ENCODE measurements at regions not wholly inside any gene's neighbourhood (a gene's known extent, or its start where the extent isn't known, plus 50 kb on each side); places are given as distances from the start of the nearest gene placed in this dataset.

- no peak for DNase-seq
These were observed 375.5 kb upstream of the KLHL1 start for GRCh38 chr13:70483599-70484276.

DNA sequence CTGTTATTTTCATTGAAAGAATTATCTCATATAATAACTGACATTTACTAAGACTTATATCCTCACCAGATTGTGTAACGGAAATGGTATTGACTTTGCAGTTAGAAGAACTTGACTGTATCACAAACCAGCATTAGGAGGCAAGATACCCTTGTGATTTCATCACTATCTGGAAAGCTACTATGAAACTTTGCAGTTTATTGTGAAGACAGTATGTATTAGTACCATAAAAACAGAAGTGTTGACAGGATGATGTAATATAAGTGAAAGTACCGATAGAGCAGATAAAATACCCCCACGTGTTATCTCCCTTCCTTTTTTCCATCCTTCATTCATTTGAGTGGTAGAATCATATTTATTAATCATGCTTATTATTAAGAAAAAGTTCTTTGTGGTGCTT lies 365.7 kb upstream of the KLHL1 start:
- DNase-seq = no peak

- DNase-seq = no peak
These were observed 360.8 kb upstream of the KLHL1 start for GRCh38 chr13:70469077-70469476.

DNA sequence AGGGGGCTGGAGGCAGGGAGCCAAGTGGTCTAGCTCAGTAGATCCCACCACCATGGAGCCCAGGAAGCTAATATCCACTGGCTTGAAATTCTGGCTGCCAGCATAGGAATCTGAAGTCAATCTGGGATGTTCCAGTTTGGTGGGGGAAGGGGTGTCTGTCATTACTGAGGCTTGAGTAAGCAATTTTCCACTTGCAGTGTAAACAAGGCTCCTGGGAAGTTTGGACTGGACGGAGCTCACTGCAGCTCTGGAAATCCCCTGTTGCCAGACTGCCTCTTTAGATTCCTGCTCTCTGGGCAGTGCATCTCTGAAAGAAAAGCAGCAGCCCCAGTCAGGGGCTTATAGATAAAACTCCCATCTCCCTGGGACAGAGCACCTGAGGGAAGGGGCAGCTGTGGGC lies 349.2 kb upstream of the KLHL1 start:
- DNase-seq = peak in 1 of 3 experiments; percentile 45

GRCh38 chr13:70448820-70449219 lies 340.6 kb upstream of the KLHL1 start:
- DNase-seq = no peak

DNA sequence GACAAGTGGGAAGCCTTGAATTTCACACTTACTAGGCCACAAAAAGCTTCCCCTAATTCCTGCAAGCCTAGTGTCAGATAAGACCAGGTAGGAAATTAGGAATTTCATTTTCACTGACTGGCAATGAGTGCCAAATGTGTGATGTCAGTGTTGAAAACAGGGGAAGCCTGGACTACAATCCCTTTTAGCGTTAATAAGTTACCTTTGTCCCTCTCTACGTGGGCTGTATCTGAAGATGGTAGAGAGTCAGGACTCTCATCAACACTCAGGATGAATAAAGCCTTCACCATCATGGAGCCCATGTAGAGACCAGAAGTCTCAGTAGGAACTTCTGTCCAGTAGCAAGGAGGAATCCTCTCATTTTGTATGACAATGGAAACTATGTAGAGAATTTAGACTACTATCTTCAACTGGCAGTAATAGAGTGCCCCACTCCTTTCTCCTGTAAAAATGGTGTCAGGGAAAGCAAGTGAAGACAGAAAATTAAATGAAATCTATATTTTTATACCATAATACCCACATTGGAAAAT lies 324.1 kb upstream of the KLHL1 start:
- DNase-seq = no peak

DNA sequence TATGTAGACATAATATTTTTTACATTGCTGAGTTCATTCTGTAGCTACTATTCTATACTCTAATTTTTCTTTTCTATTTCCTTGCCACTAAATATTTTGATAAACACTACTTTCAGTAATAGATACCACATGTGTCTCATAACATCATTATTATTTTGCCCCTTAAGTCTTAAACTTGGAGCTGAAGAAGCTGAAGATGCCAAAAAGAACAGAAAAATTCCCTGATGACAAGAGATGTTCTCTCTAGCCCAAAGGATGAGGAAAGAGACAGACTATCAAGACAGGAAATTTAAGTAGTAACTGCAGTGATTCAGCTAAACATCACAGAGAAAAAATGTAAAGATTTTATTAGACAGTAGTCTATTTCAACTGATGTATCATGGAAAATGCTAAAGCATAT lies 322.0 kb upstream of the KLHL1 start:
- DNase-seq = no peak

GRCh38 chr13:70424928-70425327 lies 316.7 kb upstream of the KLHL1 start:
- DNase-seq = no peak

DNA sequence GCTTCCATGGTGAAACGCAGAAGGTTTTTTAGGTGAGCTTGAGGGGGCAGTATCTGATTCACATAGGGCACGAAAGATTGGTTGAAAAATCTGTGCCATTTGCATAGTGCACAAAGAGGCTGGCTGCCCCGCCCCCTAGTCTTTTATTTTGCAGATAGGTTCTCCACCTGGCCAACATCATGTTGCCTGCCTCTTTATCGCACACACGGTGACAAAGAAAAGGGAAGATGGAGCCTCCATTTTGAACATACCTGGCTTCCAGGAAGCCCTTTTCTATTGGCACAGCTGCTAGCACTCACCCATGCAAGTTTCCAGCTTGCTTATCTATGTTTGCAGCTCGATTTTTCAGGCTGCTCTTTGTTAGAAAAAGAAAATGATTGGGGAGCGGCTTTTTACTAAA lies 316.2 kb upstream of the KLHL1 start:
- DNase-seq = no peak

DNA sequence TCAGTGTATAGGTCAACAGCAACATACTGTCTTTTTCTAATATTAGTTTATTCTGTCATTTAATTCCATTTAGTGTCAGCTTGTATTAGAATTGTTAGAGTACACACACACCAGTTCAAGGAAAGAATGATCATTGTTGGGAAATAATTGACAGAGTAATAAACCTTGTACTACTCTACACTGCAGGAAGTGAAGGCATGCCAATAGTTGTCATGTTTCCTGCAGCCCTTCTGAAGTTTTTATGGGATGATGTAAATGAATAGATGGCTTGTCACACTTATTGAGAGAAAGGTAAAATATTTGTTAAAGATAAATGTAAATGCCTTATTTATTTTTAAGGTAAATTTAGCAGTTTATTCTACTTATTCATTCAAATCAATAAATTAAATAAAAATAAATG lies 306.9 kb upstream of the KLHL1 start:
- no peak for DNase-seq

DNA sequence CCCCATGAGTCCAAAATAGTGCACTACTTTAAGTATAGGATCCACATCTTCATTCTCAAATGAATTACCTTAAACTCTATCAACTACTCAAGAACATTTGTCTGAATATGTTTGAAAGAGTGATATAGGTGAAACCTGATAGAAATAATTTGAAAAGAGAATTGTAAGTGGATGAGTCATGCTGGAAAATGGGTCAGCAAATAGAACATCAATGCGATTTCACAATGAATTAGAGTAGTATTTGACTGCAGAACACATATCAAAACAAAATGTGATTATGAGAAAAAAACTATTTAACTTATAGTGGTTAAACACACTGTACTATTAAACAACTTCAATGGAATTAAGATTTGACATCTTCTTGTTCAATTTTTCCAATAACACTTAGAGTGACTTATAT lies 300.6 kb upstream of the KLHL1 start:
- peak in 1 of 3 experiments; percentile 21 for DNase-seq

DNA sequence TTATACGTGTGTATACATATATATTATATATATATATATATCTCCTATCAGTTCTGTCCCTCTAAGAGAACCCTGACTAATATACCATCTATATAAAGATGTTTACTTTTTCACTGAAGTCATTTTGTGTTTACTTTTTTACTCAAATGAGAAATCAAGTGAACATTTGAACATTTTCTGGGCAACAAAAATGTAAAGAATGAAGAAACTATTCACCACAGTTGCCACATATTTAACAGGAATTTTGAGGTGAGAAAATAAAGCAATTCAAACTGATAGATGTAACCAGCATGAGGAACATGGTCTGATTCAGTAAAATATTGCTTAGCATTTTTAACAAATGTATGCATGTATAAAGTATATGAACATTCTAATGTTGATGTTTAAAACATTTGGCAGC lies 299.2 kb upstream of the KLHL1 start:
- no peak for DNase-seq

DNA sequence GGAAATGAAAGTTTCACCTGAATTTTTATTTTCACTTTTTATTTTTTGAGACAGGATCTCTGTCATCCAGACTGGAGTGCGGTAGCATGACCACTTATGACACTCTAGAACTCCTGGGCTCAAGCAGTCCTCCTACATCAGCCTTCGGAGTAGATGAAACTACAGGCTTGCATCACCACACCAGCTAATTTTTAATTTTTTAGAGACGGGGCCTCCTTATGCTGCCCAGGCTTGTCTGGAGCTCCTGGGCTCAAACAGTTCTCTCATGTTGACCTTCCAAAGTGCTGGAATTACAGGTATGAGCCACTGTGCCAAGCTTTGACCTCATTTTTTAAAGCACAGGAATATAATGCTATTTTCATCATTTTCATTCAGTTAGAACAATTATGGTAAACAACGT lies 297.0 kb upstream of the KLHL1 start:
- DNase-seq = no peak

DNA sequence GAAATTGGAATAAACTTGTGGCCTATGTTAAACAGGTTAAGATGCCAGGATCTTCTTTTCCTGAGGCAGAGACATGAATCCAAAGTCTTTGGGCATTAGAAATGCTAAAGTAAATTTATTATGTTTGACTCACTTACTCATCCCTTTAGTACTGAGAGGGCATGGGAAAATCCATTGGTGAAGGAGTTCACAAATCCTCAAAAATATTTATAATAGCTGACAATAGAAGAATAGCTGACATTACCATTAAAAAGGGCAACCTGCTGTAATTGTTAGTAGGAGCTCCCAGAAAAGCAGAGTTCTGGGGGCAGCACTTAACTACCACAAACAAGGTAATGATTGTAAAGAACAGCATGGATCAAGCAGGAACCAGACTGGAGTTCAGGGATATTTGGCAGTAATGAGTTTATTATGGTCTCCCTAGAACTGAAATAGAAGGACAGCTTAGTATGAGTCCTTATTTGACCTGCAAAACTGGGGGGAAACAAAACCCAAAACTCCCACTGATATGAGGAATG lies 285.8 kb upstream of the KLHL1 start:
- no peak for DNase-seq

DNA sequence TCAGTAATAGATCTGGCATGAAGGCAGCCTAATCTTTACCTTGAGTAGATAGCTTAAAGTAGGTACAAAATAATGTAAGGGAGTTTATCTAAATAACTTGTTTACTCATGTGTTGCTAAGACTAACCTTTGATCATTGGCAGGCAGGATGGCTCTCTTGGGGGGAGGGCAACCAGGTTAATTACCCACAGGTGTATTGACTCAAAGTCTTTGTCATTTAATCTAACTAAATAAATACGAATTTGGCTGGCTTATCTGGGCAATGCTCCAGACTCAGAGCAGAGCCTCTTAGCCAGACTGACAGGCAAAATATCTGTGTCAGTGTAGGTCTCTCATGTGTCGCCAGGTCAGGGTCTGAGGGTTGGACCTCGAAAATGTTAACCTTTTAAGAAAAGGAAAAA lies 283.4 kb upstream of the KLHL1 start:
- DNase-seq = peak in 2 of 3 experiments; percentile 78 to 94

- DNase-seq = no peak
These were observed 282.7 kb upstream of the KLHL1 start for GRCh38 chr13:70390968-70391367.

GRCh38 chr13:70390064-70390463 lies 281.8 kb upstream of the KLHL1 start:
- DNase-seq = no peak

- peak in 1 of 3 experiments; percentile 22 for DNase-seq
These were observed 280.7 kb upstream of the KLHL1 start for GRCh38 chr13:70388935-70389334.

GRCh38 chr13:70386919-70387318 lies 278.7 kb upstream of the KLHL1 start:
- no peak for DNase-seq

DNA sequence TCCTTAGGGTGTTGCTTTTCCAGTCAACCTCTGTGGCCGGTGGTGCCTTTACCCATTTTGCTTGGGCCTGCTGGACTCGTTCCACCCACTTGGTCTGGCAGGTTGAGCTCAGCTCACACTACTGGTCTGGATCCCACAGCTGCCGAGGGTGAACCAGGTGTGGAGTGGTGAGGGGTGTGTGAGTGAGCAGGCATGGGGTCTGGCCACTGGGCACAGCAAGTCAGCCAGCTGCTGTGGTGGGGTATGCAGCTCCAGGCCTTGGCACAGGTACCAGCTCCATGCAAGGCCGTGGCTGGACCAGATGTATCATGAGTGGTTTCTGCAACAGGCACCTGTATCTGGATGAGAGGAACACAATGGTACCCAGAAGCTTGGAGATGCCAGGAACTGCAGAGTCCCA lies 277.6 kb upstream of the KLHL1 start:
- no peak for DNase-seq

- DNase-seq = no peak
These were observed 275.9 kb upstream of the KLHL1 start for GRCh38 chr13:70384156-70384555.

DNA sequence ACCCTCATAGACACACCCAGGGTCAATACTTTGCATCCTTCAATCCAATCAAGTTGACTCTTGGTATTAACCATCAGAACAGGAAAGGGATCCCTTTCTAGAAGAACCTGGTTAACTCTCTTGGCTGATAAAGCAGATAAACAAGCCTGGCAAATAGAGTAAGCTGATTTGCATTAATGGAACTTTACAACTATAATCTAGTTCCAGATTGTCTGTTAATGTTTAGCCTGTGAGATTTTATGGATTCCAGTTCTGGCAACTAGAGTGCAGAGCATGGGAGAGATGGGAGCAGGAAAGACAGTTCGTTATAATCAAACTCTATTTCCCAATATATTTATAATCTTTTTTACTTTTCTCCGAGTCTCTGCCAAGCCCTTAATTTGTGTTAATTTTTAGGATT lies 272.6 kb upstream of the KLHL1 start:
- DNase-seq = no peak

DNA sequence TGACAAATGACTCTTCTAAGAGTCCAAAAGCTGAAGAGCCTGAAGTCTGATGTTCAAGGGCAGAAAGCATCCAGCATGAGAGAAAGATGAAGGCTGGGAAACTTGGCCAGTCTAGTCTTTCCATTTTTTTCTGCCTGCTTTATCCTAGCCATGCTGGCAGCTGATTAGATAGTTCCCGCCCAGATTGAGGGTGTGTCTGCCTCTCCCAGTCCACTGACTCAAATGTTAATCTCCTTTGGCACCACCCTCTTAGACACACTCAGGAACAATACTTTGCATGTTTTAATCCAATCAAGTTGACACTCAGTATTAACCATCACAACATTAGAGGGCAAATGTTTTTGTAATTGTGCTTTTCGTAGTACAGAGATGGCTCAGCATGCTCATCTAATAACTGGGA lies 267.5 kb upstream of the KLHL1 start:
- DNase-seq = peak in 1 of 3 experiments; percentile 21

DNA sequence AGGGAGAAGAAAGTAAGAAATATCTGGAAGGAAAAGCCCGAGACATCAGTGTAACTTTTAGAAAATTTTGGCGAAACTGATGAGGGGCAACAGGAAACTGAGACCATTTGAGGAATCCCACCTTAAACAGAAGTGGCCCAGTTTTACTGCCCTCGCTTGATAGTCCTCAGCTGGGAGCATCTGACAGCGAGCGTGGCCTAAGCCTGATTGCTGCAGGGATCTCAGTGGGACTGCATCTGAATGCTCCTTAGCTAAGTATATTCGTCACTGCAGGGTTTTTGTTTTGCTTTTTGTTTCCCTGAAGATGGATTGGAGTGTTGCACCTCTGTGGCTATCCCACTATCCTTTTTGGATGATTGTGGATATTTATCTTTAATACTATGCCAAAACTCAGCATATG lies 262.7 kb upstream of the KLHL1 start:
- no peak for DNase-seq

- DNase-seq = no peak
These were observed 258.5 kb upstream of the KLHL1 start for GRCh38 chr13:70366720-70367119.
